Cardiac muscle cell (in vitro differentiated cells and primary cell): ENCODE measurements at regions not wholly inside any gene's neighbourhood (a gene's known extent, or its start where the extent isn't known, plus 50 kb on each side); places are given as distances from the start of the nearest gene placed in this dataset.

Experiments used
- DNase-seq, 2 donors: peaks; one replicate each; pipeline versions ENCODE4 v3.0.0 to v3.0.0-alpha.2; 2010 to 2017; ENCODE audit warnings: low read depth in 1 of 2, low spot score in 1 of 2
- H3K27ac ChIP-seq: fragments of 200-600 bp; sonication (generic); 2 replicates; pipeline ENCODE4 v1.5.1; 2016
- H3K27me3 ChIP-seq: fragments of 200-600 bp; sonication (generic); 2 replicates; pipeline ENCODE4 v1.6.0; 2016; ENCODE audit warnings: control low read depth
- H3K36me3 ChIP-seq: fragments of 200-600 bp; sonication (generic); 2 replicates; pipeline ENCODE4 v1.5.1; 2016; ENCODE audit warnings: control low read depth
- H3K4me1 ChIP-seq: fragments of 200-600 bp; sonication (generic); 2 replicates; pipeline ENCODE4 v1.8.1; 2017; ENCODE audit warnings: low read depth, mild to moderate bottlenecking, mixed run types
- H3K4me3 ChIP-seq: fragments of 200-600 bp; sonication (generic); 2 replicates; pipeline ENCODE4 v1.5.1; 2016; ENCODE audit warnings: mild to moderate bottlenecking
- H3K9me3 ChIP-seq: fragments of 200-600 bp; sonication (generic); 2 replicates; pipeline ENCODE4 v1.5.1; 2017; ENCODE audit warnings: low read depth, mild to moderate bottlenecking, control low read depth
- TF ChIP-seq, protein P1 (sequence below): IDR thresholded peaks from 2 replicates; pipeline ENCODE4 v1.5.1; 2012; ENCODE audit warnings: low read depth, mild to moderate bottlenecking, low read length

DNA sequence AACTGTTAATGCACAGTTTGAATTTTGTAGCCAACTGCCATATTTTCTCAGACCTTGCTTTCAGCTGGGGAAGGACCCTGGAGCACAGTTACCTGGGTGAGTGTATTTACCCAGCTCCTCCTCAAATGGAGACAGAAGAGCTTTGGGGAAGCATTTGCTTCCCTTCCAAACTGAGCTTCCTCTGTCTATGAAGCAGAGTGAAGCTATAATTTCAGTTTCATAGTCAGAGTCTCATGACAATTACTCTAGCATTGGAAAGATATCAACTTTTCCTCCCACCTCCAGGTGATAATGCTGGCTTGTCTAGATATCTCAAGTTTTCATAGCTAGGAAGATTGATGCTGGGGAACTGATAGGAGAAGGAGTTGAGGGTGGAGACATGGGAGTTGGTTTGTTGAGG lies 406.4 kb upstream of the CLINT1 start:
- Histone ChIP-seq H3K36me3 (no peaks in the 10 kb centered on the region), H3K27me3 (no peaks in the 10 kb centered on the region), H3K9me3 (no peaks in the 10 kb centered on the region), H3K4me3 (no peak overlapping the region), H3K27ac (no peak overlapping the region), H3K4me1 (no peaks in the 10 kb centered on the region)
- no peak for DNase-seq
- TF ChIP-seq, protein P1, sequence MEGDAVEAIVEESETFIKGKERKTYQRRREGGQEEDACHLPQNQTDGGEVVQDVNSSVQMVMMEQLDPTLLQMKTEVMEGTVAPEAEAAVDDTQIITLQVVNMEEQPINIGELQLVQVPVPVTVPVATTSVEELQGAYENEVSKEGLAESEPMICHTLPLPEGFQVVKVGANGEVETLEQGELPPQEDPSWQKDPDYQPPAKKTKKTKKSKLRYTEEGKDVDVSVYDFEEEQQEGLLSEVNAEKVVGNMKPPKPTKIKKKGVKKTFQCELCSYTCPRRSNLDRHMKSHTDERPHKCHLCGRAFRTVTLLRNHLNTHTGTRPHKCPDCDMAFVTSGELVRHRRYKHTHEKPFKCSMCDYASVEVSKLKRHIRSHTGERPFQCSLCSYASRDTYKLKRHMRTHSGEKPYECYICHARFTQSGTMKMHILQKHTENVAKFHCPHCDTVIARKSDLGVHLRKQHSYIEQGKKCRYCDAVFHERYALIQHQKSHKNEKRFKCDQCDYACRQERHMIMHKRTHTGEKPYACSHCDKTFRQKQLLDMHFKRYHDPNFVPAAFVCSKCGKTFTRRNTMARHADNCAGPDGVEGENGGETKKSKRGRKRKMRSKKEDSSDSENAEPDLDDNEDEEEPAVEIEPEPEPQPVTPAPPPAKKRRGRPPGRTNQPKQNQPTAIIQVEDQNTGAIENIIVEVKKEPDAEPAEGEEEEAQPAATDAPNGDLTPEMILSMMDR: no peak

- TF ChIP-seq, protein P1: no peak
- no peaks in the 10 kb centered on the region for H3K27me3 ChIP-seq
- no peak for DNase-seq
- no peak overlapping the region for H3K27ac ChIP-seq
- no peaks in the 10 kb centered on the region for H3K36me3 ChIP-seq
- no peaks in the 10 kb centered on the region for H3K4me1 ChIP-seq
- H3K4me3 ChIP-seq: no peak overlapping the region
- no peaks in the 10 kb centered on the region for H3K9me3 ChIP-seq
These were observed 405.3 kb upstream of the CLINT1 start for GRCh38 chr5:158264264-158264663.

DNA sequence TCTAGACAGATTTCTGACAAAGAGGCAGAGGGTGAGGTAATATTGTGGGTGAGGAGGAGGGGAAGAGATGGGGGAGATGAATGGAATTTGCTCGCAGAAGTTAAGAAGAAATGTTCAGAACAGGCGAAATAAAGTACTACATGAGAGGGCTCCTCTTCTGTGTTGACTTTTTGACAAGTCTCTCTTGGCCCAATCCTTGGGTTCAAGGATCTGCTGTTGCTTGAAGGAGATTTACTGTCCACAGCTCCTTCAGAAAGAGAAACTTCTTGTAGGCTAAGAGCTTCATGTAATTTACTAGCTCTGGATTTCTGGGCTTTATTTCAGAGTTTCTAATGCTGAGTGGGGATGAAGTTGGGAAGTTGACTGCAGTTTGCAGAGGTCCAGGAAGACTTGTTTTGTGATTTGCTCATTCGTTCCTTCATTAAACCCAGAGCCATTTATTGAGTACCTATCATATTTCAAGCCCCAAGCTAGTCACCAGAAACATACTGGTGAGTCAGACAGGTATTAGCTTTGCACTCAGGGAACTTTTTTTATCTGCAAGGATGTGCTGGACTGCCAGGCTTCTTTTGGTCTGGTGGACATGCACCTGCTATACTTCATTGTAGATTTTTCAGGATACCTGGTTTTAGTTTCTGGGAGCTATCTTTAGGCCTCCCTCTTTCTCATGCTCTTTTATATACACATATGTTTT lies 402.9 kb upstream of the CLINT1 start:
- H3K27me3 ChIP-seq: no peaks in the 10 kb centered on the region
- TF ChIP-seq, protein P1: no peak
- no peak for DNase-seq
- no peak overlapping the region for H3K4me3 ChIP-seq
- no peaks in the 10 kb centered on the region for H3K36me3 ChIP-seq
- no peaks in the 10 kb centered on the region for H3K9me3 ChIP-seq
- H3K27ac ChIP-seq: no peak overlapping the region
- H3K4me1 ChIP-seq: no peaks in the 10 kb centered on the region

GRCh38 chr5:158256096-158256495 lies 397.2 kb upstream of the CLINT1 start:
- no peaks in the 10 kb centered on the region for H3K9me3 ChIP-seq
- DNase-seq: no peak
- no peaks in the 10 kb centered on the region for H3K4me1 ChIP-seq
- TF ChIP-seq, protein P1: no peak
- H3K27me3 ChIP-seq: no peaks in the 10 kb centered on the region
- H3K36me3 ChIP-seq: no peaks in the 10 kb centered on the region
- H3K4me3 ChIP-seq: no peak overlapping the region
- no peak overlapping the region for H3K27ac ChIP-seq

- Histone ChIP-seq H3K36me3 (no peaks in the 10 kb centered on the region), H3K27ac (no peak overlapping the region), H3K4me1 (no peaks in the 10 kb centered on the region), H3K4me3 (no peak overlapping the region), H3K9me3 (no peaks in the 10 kb centered on the region), H3K27me3 (no peaks in the 10 kb centered on the region)
- DNase-seq: no peak
- TF ChIP-seq, protein P1: no peak
These were observed 396.7 kb upstream of the CLINT1 start for GRCh38 chr5:158255609-158256008.

- no peaks in the 10 kb centered on the region for H3K36me3 ChIP-seq
- no peaks in the 10 kb centered on the region for H3K9me3 ChIP-seq
- H3K27me3 ChIP-seq: no peaks in the 10 kb centered on the region
- no peaks in the 10 kb centered on the region for H3K4me1 ChIP-seq
- no peak overlapping the region for H3K27ac ChIP-seq
- no peak overlapping the region for H3K4me3 ChIP-seq
- TF ChIP-seq, protein P1: no peak
- DNase-seq: no peak
These were observed 387.7 kb upstream of the CLINT1 start for GRCh38 chr5:158246661-158247060.
